Adipocyte (in vitro differentiated cells): ENCODE measurements at regions not wholly inside any gene's neighbourhood (a gene's known extent, or its start where the extent isn't known, plus 50 kb on each side); places are given as distances from the start of the nearest gene placed in this dataset.
"Not testable (repeated sequence)": the region's sequence is repeated elsewhere in the genome, so short reads cannot be mapped to it uniquely, and the experiment has no call there.

Experiments
- DNase-seq: peaks from one replicate; pipeline ENCODE4 v3.0.0-alpha.2; 2015; ENCODE audit warnings: low read depth
- H3K27me3 ChIP-seq: replicated peaks from 2 replicates; pipeline ENCODE4 v1.7.0; 2013; ENCODE audit warnings: mild to moderate bottlenecking, low read length, moderate library complexity; ENCODE audit not compliant: control insufficient read depth, insufficient read depth
- H3K36me3 ChIP-seq: 2 replicates; pipeline ENCODE4 v1.7.0; 2013; ENCODE audit warnings: low read length, mild to moderate bottlenecking, moderate library complexity; ENCODE audit not compliant: control insufficient read depth, insufficient read depth, severe bottlenecking
- H3K4me1 ChIP-seq: 2 replicates; pipeline ENCODE4 v1.7.0; 2013; ENCODE audit warnings: mild to moderate bottlenecking, low read length, moderate library complexity; ENCODE audit not compliant: control insufficient read depth, insufficient read depth
- H3K4me3 ChIP-seq: 2 replicates; pipeline ENCODE4 v1.7.0; 2013; ENCODE audit warnings: mild to moderate bottlenecking, low read length, moderate library complexity
- H3K9ac ChIP-seq: 2 replicates; pipeline ENCODE4 v1.7.0; 2013; ENCODE audit warnings: mild to moderate bottlenecking, low read length, moderate library complexity
- H3K9me3 ChIP-seq: 2 replicates; pipeline ENCODE4 v1.7.0; 2013; ENCODE audit warnings: mild to moderate bottlenecking, low read length, moderate library complexity; ENCODE audit not compliant: control insufficient read depth

DNA sequence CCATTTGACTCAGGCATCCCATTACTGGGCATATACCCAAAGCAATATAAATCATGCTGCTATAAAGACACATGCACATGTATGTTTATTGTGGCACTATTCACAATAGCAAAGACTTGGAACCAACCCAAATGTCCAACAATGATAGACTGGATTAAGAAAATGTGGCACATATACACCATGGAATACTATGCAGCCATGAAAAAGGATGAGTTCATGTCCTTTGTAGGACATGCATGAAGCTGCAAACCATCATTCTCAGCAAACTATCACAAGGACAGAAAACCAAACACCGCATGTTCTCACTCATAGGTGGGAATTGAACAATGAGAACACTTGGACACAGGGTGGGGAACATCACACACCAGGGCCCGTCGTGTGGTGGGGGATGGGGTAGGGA lies 545.0 kb downstream of the ZIC3 start:
- H3K27me3 ChIP-seq, H3K4me3 ChIP-seq, H3K9me3 ChIP-seq, DNase-seq, H3K36me3 ChIP-seq, H3K4me1 ChIP-seq, H3K9ac ChIP-seq: not testable (repeated sequence)

DNA sequence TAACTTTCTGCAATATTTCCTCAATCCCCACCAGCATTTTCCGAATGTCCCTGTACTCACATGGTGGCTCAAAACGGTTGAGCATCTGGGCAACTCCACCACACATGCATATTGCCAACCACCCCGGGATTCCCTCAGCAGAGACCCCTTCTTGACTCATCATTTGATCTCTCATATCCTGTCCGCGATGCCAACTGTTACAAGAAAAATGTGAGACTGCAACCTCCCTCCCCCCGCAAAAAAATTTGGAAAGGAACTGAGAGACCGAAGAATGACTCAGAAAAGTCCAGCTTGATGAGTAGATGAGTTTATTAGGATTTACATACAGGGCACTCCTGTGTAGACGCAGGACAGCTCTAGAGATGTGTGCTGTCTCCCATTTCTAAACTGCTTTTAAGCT lies 561.4 kb downstream of the ZIC3 start:
- Histone ChIP-seq H3K4me3 (no peak overlapping the region), H3K4me1 (no peaks in the 10 kb centered on the region), H3K9ac (no peak overlapping the region), H3K36me3 (no peaks in the 10 kb centered on the region), H3K27me3 (peaks cover 10% of the 10 kb centered on the region), H3K9me3 (no peaks in the 10 kb centered on the region)
- no peak for DNase-seq

DNA sequence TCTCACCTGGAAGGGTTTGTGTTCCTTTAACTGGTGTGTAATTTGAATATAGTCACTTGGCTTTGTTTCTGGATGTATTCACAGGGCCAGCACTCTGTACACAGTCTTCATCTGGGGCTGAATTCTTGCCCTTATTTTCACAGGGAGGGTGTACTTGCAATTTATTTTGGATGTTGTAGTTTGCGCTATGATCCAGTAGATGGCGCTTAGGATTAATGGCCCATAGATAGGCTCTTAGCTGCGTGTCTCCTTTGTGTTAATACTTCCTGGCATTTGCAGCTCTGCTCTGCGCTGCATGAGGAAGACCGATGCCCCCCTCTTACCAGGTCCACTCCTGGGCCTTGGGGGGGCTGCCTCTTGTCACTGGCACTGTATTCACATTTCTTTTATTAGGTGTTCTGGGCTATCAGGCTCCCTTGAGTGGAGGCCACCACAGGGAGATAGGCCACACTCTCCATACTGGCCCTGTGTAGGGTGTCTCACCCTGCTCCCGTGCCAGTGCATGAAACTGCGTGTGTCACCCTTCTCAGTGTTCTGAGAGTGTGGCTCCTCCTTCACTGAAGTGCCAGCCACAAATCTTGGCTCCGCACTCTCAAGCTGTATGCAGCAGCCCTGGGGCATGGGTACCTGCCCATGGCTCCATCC lies 562.2 kb downstream of the ZIC3 start:
- Histone ChIP-seq H3K27me3 (peaks cover 16% of the 10 kb centered on the region), H3K9ac (no peak overlapping the region), H3K4me3 (no peak overlapping the region), H3K36me3 (no peaks in the 10 kb centered on the region), H3K4me1 (no peaks in the 10 kb centered on the region), H3K9me3 (no peaks in the 10 kb centered on the region)
- peak; percentile 42 for DNase-seq

DNA sequence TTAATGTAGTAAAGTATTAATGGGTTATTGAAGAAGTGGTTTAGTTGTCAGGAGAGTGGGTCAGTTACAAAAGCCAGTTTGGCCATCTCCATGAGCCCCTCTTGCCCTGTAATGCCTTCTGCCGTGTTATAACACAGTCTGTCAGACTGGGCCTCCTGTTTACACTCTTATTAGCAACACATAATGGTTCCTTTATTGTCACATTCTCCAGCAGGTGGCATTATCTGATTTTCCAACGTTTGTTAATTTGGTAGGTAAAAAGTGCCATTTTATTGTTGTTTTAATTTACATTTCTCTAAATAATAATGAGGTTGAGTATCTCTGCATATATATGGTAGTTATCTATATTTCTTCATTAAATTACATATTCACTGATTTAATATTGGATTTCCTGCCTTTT lies 560.8 kb downstream of the FGF13 start:
- H3K27me3 ChIP-seq: no peaks in the 10 kb centered on the region
- no peaks in the 10 kb centered on the region for H3K4me1 ChIP-seq
- H3K9ac ChIP-seq: no peak overlapping the region
- DNase-seq: no peak
- H3K4me3 ChIP-seq: no peak overlapping the region
- H3K36me3 ChIP-seq: no peaks in the 10 kb centered on the region
- H3K9me3 ChIP-seq: peaks cover 15% of the 10 kb centered on the region

DNA sequence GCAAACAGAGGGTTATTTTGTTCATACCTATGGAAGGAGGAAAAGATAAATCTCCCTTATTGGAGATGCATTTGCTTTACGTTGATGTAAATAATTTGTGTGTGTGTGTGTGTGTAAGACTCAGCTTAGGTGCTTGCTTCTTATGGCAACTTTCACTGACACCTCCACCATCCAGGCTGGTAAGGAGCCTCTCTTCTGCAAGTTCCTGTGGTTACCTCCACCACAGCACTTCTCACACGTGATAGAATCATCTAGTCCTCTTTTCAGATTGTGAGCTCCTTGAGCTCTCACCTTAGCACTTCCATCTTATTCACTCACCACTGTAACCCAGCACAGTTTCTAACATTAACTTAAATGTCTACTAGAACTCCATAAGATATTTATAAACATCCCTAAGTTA lies 553.7 kb downstream of the FGF13 start:
- Histone ChIP-seq H3K36me3 (no peaks in the 10 kb centered on the region), H3K4me1 (no peaks in the 10 kb centered on the region), H3K9ac (no peak overlapping the region), H3K4me3 (no peak overlapping the region), H3K27me3 (no peaks in the 10 kb centered on the region), H3K9me3 (no peaks in the 10 kb centered on the region)
- DNase-seq: no peak

DNA sequence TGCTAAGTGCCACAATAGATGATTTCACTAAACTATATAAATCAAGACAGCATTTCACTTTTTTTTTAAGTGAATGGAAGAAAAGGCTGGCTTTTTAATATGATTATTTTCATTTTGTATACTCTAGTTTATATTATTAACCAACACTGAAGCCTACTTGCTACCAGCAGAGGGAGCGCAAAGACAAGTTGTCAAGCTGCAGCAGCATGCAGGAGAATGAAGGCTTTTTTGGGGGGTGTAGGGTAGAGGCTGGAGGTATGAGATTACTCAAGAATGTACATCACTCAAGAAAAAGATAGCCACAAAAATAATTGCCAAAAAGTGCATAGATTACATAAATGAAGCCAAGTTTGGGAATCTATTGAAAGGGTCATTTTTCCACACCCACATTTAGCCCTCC lies 519.5 kb downstream of the FGF13 start:
- Histone ChIP-seq H3K4me1 (no peaks in the 10 kb centered on the region), H3K27me3 (peaks cover 11% of the 10 kb centered on the region), H3K36me3 (no peaks in the 10 kb centered on the region), H3K9ac (no peak overlapping the region), H3K4me3 (no peak overlapping the region), H3K9me3 (peaks cover 5% of the 10 kb centered on the region)
- DNase-seq: peak; percentile 29

DNA sequence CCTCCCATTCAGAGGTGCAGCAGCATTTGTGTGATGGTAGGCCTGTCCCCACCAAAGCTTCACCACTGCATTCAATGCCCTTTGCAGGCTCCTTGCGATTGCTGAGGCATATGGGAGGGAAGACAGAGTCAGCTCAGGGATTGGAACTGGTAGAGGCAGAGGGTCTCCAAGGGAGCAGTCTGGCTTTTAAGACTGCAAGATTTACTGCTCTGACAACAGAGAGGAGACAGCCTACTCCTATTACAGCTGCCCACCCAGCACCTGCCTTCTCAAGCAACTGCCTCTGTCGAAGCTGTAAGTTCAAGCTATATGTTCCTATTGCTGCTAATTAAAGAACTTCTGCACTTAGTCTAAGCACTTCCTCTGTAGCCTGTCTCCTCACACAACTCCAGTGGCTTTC lies 481.8 kb downstream of the FGF13 start:
- no peak overlapping the region for H3K4me3 ChIP-seq
- H3K27me3 ChIP-seq: no peaks in the 10 kb centered on the region
- H3K9ac ChIP-seq: no peak overlapping the region
- no peak for DNase-seq
- H3K9me3 ChIP-seq: no peaks in the 10 kb centered on the region
- H3K36me3 ChIP-seq: no peaks in the 10 kb centered on the region
- H3K4me1 ChIP-seq: no peaks in the 10 kb centered on the region

DNA sequence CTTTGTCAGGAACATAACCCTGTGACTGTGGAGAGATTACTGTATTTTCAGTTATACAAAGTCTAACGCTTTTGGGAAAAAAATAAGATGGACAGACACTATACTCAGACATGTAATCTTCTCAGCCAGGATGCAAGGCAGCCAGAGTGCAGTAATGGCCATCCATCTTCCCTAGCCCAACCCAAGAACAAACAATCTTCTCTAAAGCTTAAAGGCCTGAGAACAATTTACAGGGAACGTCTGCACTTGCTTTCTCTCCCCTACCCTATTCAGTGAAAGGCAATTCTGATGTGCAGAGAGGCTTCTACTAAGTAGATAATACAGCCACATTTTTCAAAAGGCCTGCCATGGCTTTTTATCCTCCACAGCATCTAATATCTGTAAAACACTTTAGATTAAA lies 471.3 kb downstream of the FGF13 start:
- no peaks in the 10 kb centered on the region for H3K27me3 ChIP-seq
- no peaks in the 10 kb centered on the region for H3K4me1 ChIP-seq
- no peak overlapping the region for H3K4me3 ChIP-seq
- no peaks in the 10 kb centered on the region for H3K9me3 ChIP-seq
- H3K9ac ChIP-seq: no peak overlapping the region
- DNase-seq: no peak
- no peaks in the 10 kb centered on the region for H3K36me3 ChIP-seq

DNA sequence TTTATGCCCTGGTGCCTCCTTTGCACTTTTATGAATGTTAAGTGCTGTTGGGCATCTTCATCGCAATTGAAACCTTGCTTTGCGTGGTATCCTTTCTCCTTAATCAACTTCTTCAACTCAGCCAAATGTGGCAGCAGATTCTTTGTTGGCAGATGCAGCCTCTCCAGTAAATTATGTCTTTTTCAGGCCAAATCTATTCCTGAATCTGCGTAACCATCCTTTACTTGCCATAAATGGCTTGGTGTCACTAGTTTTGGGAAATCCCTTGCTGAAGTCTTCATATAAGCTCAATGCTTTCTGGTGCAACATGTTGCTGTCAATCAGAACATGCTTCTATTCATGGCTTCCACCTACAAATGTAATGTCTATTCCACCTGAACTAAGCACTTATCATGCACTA lies 457.5 kb downstream of the FGF13 start:
- no peaks in the 10 kb centered on the region for H3K4me1 ChIP-seq
- H3K9me3 ChIP-seq: no peaks in the 10 kb centered on the region
- H3K4me3 ChIP-seq: no peak overlapping the region
- no peak for DNase-seq
- no peak overlapping the region for H3K9ac ChIP-seq
- no peaks in the 10 kb centered on the region for H3K27me3 ChIP-seq
- H3K36me3 ChIP-seq: no peaks in the 10 kb centered on the region

DNA sequence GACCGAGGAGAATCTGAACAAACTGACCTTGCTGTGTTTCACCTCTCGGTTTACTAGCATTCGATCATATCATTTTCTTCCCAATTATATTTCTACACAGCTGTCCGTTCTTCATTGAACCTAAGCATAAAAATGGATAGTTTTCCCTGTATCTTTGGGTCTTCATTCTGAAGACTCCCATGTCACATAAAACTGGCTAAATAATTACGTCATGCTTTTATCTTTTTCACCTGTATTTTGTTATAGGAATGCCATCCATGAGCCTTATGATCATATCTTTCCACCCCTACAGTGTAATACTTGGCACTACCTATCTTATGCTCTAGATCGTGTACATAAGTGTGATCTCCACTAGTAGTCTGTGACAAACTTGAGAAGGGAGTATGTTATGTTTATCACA lies 456.1 kb downstream of the FGF13 start:
- no peaks in the 10 kb centered on the region for H3K27me3 ChIP-seq
- H3K36me3 ChIP-seq: no peaks in the 10 kb centered on the region
- no peak overlapping the region for H3K9ac ChIP-seq
- no peak overlapping the region for H3K4me3 ChIP-seq
- no peak for DNase-seq
- no peaks in the 10 kb centered on the region for H3K4me1 ChIP-seq
- no peaks in the 10 kb centered on the region for H3K9me3 ChIP-seq

DNA sequence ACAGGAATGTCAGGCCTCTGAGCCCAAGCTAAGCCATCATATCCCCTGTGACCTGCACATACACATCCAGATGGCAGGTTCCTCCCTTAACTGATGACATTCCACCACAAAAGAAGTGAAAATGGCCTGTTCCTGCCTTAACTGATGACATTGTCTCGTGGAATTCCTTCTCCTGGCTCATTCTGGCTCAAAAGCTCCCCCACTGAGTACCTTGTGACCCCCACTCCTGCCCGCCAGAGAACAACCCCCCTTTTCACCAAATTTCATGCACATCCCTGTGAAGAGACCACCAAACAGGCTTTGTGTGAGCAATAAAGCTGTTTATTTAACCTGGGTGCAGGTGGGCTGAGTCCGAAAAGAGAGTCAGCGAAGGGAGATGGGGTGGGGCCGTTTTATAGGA lies 447.4 kb downstream of the FGF13 start:
- not testable (repeated sequence) for DNase-seq, H3K4me1 ChIP-seq

DNA sequence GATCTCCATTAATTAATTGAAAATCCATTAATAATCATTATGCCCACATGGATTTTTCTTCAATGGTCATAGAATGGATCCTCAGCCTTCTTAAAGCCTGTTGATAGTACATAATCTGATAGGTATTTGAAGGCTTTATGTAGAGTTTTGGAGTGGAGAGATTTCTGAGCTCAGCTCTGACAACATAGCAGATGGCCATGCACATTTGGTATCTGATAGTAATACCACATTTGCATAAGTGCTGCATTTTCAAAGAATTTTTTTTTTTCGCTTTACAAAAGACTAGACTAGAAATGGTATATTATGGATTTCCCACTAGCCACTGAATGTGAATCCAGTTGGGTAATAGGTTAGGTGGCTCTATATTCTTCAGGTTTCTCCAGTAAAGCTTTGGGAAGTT lies 440.6 kb downstream of the FGF13 start:
- no peak for DNase-seq
- Histone ChIP-seq H3K27me3 (no peaks in the 10 kb centered on the region), H3K4me3 (no peak overlapping the region), H3K36me3 (no peaks in the 10 kb centered on the region), H3K9ac (no peak overlapping the region), H3K4me1 (no peaks in the 10 kb centered on the region), H3K9me3 (no peaks in the 10 kb centered on the region)

More for the DNA sequence above, 447.4 kb downstream of the FGF13 start:
- not testable (repeated sequence) for H3K9me3 ChIP-seq, H3K4me3 ChIP-seq, H3K36me3 ChIP-seq, H3K27me3 ChIP-seq, H3K9ac ChIP-seq
